NCI-H1105 (cell line): ENCODE measurements at regions not wholly inside any gene's neighbourhood (a gene's known extent, or its start where the extent isn't known, plus 50 kb on each side); places are given as distances from the start of the nearest gene placed in this dataset.
"Not testable (repeated sequence)": the region's sequence is repeated elsewhere in the genome, so short reads cannot be mapped to it uniquely, and the experiment has no call there.

Experiments used
- DNase-seq: peaks from one replicate; lab custom pipeline; 2025; lab: John Stamatoyannopoulos, UW

- no peak for DNase-seq
These were observed 448.0 kb upstream of the NECTIN3 start for GRCh38 chr3:110623571-110623970.

- no peak for DNase-seq
These were observed 447.0 kb upstream of the NECTIN3 start for GRCh38 chr3:110624576-110624975.

- DNase-seq: no peak
These were observed 446.3 kb upstream of the NECTIN3 start for GRCh38 chr3:110625201-110625747.

- not testable (repeated sequence) for DNase-seq
These were observed 444.9 kb upstream of the NECTIN3 start for GRCh38 chr3:110626652-110627111.

GRCh38 chr3:110628650-110629301 lies 442.8 kb upstream of the NECTIN3 start:
- no peak for DNase-seq

DNA sequence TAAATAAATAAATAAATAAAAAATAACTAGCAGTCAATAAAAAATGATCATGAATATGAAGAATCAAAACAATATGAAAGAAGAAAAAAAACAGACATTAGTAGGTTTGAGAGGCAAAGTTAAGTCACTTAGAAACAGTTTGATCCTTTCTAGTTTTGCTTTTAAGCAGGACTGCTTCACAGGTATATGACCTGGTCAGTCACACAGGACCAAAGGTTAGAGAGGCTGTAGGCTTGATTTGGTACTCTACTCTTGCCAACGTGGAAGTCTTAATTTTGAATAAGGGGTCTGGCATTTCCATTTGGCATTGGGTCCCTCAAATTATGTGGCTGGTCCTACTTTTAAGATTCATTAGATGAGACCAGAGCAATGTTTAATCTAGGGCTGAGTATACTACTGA lies 441.7 kb upstream of the NECTIN3 start:
- no peak for DNase-seq

- no peak for DNase-seq
These were observed 427.4 kb upstream of the NECTIN3 start for GRCh38 chr3:110644203-110644602.

- no peak for DNase-seq
These were observed 425.6 kb upstream of the NECTIN3 start for GRCh38 chr3:110646055-110646454.

DNA sequence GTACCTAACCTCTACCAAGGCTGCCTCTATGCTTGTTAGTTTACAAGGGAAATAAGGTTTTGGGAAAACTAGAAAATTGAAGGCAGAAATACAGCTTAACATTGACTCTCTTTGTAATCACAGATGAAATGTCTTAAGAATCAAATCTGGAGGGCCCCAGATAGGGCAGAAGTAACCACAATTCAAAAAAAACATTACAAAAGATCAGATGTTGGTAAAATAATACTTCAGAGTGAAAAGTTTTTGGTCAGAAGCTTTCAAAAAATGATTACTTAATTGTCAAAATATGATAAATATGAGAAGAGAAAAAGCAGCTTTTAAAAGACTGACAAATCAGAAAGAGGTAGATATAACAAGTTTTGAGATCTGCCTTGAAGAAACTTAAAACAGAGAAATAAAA lies 425.1 kb upstream of the NECTIN3 start:
- no peak for DNase-seq

GRCh38 chr3:110647586-110647985 lies 424.0 kb upstream of the NECTIN3 start:
- no peak for DNase-seq

- DNase-seq: no peak
These were observed 420.9 kb upstream of the NECTIN3 start for GRCh38 chr3:110650741-110651140.

DNA sequence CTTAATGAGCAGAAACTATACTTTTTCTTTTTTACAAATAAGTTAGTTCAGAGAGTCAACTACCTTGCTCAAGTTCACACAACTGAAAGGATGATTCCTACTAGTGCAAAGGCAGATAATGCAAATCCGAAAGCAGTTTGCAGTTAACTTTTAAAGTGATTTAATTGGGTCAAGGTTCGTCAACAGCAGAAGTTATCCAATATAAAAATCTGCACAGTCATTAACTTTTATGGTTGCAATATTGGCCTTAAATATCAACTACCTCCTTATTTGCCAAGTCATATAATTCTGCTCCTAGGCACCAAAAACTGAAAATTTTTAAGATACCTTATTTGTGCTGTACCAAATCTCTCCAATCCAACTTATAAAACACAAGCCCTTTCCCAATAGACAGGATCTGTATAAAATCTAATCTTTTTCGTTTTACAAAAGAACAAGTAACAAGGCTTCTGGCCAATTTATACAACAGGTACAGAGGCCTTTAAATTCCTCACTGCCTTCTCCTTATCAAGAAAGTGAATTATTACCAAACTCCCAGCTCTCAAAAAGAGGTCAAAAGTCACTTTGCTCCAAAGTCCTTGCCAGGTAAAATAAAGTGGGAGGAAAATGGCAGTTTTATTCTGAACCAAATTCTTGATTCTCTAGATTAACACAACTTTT lies 416.6 kb upstream of the NECTIN3 start:
- no peak for DNase-seq

- DNase-seq: no peak
These were observed 415.1 kb upstream of the NECTIN3 start for GRCh38 chr3:110656394-110657025.

GRCh38 chr3:110664148-110664547 lies 407.5 kb upstream of the NECTIN3 start:
- DNase-seq: no peak

DNA sequence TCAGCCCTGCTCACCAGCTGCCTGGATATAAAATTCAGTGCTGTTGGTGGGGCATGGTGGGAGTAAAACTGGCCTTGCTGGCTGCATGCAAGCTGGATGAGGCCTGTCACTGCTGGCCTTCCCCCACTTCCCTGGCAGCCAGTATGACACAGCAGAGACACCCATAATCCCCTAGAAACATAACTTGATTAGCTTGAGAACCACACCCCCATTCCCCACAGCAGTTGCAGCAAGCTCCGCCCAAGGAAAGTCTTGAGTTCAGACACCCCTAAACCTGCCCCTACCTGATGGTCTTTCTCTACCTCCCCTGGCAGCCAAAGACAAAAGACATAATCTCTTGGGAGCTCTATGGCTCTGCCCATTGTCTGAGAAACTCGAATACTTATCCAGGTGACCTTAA lies 405.1 kb upstream of the NECTIN3 start:
- DNase-seq: no peak

GRCh38 chr3:110667216-110667615 lies 404.4 kb upstream of the NECTIN3 start:
- DNase-seq: no peak

GRCh38 chr3:110670407-110670806 lies 401.2 kb upstream of the NECTIN3 start:
- DNase-seq: no peak

DNA sequence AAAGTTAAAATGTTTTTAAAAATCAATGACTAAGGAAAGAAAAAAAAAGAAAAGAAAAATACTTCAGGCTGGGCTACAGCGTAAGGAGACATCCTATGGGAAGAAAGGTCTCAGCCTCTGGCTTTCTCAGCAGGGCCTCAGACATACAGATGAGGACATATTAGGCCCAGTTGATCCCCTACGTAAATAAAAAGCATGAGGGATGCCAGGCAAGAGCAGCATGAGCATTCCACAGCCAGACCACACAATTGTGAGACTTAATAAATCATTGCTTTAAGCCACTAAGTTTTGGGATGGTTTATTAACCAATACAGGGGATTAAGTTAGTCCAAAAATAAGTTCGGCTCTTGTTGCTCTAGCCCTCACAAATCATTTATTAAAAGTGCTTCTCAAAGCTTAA lies 394.1 kb upstream of the NECTIN3 start:
- no peak for DNase-seq

- DNase-seq: no peak
These were observed 392.3 kb upstream of the NECTIN3 start for GRCh38 chr3:110679285-110679684.

DNA sequence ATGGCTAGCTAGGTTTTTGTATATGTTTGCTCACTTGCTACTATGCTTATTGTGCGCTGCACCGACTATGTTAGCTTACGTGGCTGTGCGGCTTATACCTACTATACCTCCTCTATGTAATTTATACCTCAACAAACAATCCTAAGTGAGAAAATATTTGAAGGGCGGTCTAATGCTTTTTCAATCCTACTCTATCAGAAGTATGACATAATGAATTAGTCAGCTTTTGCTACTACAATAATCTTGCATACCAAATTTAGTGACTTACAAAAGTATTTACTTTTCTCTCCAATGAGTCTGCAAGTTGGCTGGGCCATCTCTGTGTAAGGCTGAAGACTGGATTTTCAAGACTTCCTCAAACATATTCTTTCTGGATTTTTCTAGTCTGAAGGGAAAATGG lies 391.2 kb upstream of the NECTIN3 start:
- DNase-seq: no peak

DNA sequence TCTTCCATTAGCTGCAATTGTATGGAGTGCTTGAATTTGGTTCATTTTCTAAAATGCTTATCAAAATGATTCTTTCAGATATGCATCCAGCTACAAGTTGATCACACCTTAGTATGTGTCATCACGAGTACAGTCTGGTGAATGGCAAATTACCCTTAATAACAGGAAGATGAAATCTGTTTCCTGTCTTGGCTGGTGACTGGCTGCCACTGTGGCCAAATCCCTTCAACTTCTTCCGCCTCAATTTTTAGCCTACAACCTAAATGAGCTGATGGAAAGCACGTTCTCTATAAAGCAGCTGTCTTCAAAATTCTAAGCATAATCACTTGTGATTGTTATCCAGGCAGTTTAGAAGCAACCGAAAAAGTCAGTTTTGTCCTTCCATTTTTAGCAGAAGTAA lies 387.1 kb upstream of the NECTIN3 start:
- no peak for DNase-seq

DNA sequence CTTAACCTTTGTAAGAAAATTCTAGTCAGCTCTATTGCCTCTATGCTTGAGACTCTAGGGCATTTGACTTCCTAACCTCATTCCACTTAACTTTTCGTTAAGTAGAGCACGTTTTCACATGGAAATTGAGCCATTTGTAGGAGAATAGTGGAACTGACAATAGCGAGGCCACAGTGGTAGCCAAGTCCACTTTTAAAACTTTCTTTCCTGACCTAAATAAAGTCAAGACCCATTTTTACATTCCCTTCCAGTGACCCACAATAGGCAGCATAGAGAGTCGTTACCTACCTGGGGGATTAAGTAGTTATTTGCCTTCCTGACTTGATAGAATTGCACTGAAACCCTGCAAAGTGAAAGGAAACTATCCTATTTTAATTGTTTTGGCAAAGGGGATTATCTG lies 386.0 kb upstream of the NECTIN3 start:
- no peak for DNase-seq

DNA sequence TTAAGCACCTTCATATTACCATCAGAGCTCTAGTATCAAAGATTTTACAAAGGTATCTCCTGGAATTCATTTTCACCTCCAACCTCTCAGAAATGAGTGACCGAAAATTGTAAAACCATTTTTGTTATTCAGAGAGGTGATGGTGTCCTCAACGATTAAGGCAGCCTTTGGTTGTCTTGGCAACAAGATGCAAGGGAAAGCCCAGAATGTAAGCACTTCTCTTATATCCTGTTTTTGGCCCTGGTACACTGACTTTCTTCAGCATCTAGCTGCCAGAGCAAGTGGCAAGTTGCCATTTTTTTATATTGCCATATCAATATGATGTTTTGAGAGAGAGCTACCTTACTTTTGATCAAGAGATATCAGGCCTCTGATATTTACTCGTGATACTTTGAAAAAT lies 384.9 kb upstream of the NECTIN3 start:
- DNase-seq: no peak
